ENCODE measurements at regions not wholly inside any gene's neighbourhood (a gene's known extent, or its start where the extent isn't known, plus 50 kb on each side); places are given as distances from the start of the nearest gene placed in this dataset.

GRCh38 chr14:41171045-41171444 is 435.6 kb upstream of the LRFN5 start:
- DNase-seq: no peak
- H3K4me3 ChIP-seq: no peak overlapping the region
- H3K4me1 ChIP-seq: no peaks in the 10 kb centered on the region
- peaks cover 0 to 6% (median 0%) of the 10 kb centered on the region in 8 donors for H3K9me3 ChIP-seq
- intact Hi-C loops (cut with DNase I; ENCODE audit: low total_unique reads): no loop called here
- no peak overlapping the region for H3K27ac ChIP-seq
- TF ChIP-seq POLR2A (IDR thresholded peaks at IDR 0.05): no peak
- no peak for TF ChIP-seq POLR2AphosphoS5 (IDR thresholded peaks at IDR 0.05)
- TF ChIP-seq CTCF (IDR thresholded peaks at IDR 0.05 in 8 of 11, conservative IDR thresholded peaks at IDR 0.05 in 3 of 11): no peak
- WGBS, 5 donors: 46 to 62% (median 50%) methylated on average over 3 of the region's 3 CpGs
- no peaks in the 10 kb centered on the region for H3K27me3 ChIP-seq (replicated peaks in 1 of 7)
- H3K36me3 ChIP-seq: no peaks in the 10 kb centered on the region

- H3K27me3 ChIP-seq (replicated peaks in 1 of 7): no peaks in the 10 kb centered on the region
- no peaks in the 10 kb centered on the region for H3K4me1 ChIP-seq
- H3K36me3 ChIP-seq: no peaks in the 10 kb centered on the region
- no peak overlapping the region for H3K27ac ChIP-seq
- no peak for TF ChIP-seq CTCF (IDR thresholded peaks at IDR 0.05 in 8 of 11, conservative IDR thresholded peaks at IDR 0.05 in 3 of 11)
- no peak for TF ChIP-seq POLR2A (IDR thresholded peaks at IDR 0.05)
- no peak for DNase-seq
- intact Hi-C loops (cut with DNase I; ENCODE audit: low total_unique reads): no loop called here
- 86 to 92% (median 88%) methylated on average over 4 of the region's 4 CpGs for WGBS, 5 donors
- peaks cover 0 to 6% (median 0%) of the 10 kb centered on the region in 8 donors for H3K9me3 ChIP-seq
- H3K4me3 ChIP-seq: no peak overlapping the region
Observed at GRCh38 chr14:41167040-41167439, 439.6 kb upstream of the LRFN5 start.

- no peak for DNase-seq
- H3K4me1 ChIP-seq: no peaks in the 10 kb centered on the region
- no peak overlapping the region for H3K27ac ChIP-seq
- no peaks in the 10 kb centered on the region for H3K27me3 ChIP-seq (replicated peaks in 1 of 7)
- no peaks in the 10 kb centered on the region for H3K36me3 ChIP-seq
- TF ChIP-seq POLR2A (IDR thresholded peaks at IDR 0.05): no peak
- TF ChIP-seq CTCF (IDR thresholded peaks at IDR 0.05 in 8 of 11, conservative IDR thresholded peaks at IDR 0.05 in 3 of 11): no peak
- no peak for TF ChIP-seq POLR2AphosphoS5 (IDR thresholded peaks at IDR 0.05)
- intact Hi-C loops (cut with DNase I; ENCODE audit: low total_unique reads): no loop called here
- WGBS, 5 donors: 91 to 97% (median 93%) methylated on average over 15 to 56 of the region's 56 CpGs
- no peak overlapping the region for H3K4me3 ChIP-seq
- H3K9me3 ChIP-seq: peaks cover 0 to 21% (median 5%) of the 10 kb centered on the region in 8 donors
Observed at GRCh38 chr14:41154143-41154807, 452.4 kb upstream of the LRFN5 start.

GRCh38 chr14:41146391-41146790 is 460.3 kb upstream of the LRFN5 start:
- no peaks in the 10 kb centered on the region for H3K27me3 ChIP-seq (replicated peaks in 1 of 7)
- intact Hi-C loops (cut with DNase I; ENCODE audit: low total_unique reads): no loop called here
- peaks cover 0 to 13% (median 0%) of the 10 kb centered on the region in 8 donors for H3K9me3 ChIP-seq
- no peaks in the 10 kb centered on the region for H3K36me3 ChIP-seq
- H3K4me1 ChIP-seq: no peaks in the 10 kb centered on the region
- WGBS, 5 donors: 44 to 94% (median 88%) methylated on average over 2 of the region's 2 CpGs
- TF ChIP-seq POLR2A (IDR thresholded peaks at IDR 0.05) (no peak), CTCF (IDR thresholded peaks at IDR 0.05 in 8 of 11, conservative IDR thresholded peaks at IDR 0.05 in 3 of 11) (no peak), POLR2AphosphoS5 (IDR thresholded peaks at IDR 0.05) (no peak)
- H3K27ac ChIP-seq: no peak overlapping the region
- no peak for DNase-seq
- no peak overlapping the region for H3K4me3 ChIP-seq
